GM21515 (cell line): ENCODE measurements at regions not wholly inside any gene's neighbourhood (a gene's known extent, or its start where the extent isn't known, plus 50 kb on each side); places are given as distances from the start of the nearest gene placed in this dataset.

Experiments
- ATAC-seq: cut with Tn5 transposase; IDR thresholded peaks from one replicate; pipeline ENCODE4 v1.9.1; 2021; ENCODE audit not compliant: unreplicated experiment

- ATAC-seq, result no peak
These were observed 796.3 kb upstream of the SLC10A2 start for GRCh38 chr13:103862525-103862924.

- no peak for ATAC-seq
These were observed 793.7 kb upstream of the SLC10A2 start for GRCh38 chr13:103859952-103860351.

GRCh38 chr13:103852036-103852435 is 785.8 kb upstream of the SLC10A2 start:
- ATAC-seq, result no peak

GRCh38 chr13:103844471-103844870 is 778.3 kb upstream of the SLC10A2 start:
- ATAC-seq, result no peak

- ATAC-seq, result no peak
These were observed 773.2 kb upstream of the SLC10A2 start for GRCh38 chr13:103839460-103839859.

GRCh38 chr13:103835052-103835451 is 768.8 kb upstream of the SLC10A2 start:
- ATAC-seq, result no peak

DNA sequence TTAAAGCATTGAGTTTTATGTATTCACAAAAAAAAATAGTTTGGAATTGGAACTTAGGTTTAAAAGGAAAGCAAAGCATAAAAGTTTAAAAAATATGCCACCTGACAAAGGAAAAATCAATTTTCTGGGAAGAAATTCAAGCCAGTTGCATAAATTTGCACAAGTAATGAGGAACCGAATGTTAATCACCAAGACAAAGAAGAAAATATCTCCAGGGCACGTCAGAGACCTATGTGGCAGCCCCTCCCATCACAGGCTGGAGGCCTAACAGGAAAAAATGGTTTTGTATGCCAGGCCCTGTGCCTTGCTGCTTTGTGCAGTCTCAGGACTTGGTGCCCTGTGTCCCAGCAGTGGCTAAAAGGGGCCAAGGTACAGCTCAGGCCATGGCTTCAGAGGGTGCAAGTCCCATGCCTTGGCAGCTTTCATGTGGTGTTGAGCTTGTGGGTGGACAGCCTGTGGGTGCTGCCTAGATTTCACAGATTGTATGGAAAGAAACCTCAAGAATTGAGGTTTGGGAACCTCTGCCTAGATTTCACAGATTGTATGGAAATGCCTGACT is 767.2 kb upstream of the SLC10A2 start:
- no peak for ATAC-seq

DNA sequence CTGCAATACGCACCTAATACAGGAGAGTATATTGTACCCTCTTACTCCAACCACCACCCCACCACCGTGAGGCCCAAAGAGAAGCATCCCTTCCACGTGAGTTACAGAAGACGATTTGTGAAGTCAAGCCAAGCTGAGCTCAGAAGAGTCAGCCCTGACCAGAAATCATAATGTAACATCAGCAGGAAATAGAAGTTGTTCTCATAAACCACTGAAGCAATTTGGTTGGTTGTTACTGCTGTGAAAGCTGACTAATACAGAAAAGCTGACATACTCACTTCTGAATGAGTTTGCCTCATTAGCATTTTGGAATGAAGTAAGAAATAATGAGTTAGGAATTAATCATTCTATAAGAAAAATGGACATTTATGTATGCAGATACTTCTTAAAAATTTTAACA is 749.4 kb upstream of the SLC10A2 start:
- no peak for ATAC-seq

- ATAC-seq, result no peak
These were observed 746.8 kb upstream of the SLC10A2 start for GRCh38 chr13:103812971-103813370.

- no peak for ATAC-seq
These were observed 746.3 kb upstream of the SLC10A2 start for GRCh38 chr13:103812558-103812957.

- ATAC-seq, result no peak
These were observed 743.8 kb upstream of the SLC10A2 start for GRCh38 chr13:103810026-103810425.

DNA sequence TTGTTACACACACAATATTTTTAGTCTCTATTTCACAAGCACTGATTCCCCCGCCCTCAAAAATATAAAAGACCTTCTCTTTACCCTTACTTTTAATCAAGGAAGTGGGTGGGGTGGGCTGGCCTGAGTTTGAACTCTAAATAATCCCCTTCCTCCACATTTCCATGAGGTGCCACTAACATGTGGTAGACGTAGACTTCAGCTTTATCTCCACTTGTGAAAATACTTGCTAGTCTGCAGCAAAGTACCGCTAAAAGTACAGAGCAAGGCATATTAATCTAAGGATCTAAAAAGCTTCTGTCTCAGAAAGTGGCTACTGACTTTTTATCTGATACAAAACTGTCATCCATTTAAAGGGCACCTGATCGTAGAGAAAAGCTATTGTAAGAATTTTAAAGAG is 739.6 kb upstream of the SLC10A2 start:
- ATAC-seq, result no peak

DNA sequence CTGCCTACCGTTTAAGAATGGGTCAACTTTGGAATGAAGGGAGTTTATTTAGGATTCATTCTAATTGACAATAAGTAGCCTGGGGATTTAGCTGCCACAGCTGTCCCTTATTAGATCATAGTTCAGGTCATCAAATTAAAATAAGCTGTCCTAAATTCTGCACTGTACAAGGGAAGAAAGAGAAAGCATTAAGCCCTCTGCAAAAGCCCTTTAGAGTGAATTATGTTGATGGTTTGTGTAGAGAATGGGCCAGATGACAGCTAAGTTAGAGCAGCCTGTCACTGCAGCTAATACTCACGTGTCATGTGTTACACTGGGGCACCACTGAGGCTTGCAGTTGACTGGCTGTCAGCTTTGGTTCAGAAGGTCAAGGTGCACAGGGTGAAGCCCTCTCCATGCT is 737.1 kb upstream of the SLC10A2 start:
- ATAC-seq, result no peak

DNA sequence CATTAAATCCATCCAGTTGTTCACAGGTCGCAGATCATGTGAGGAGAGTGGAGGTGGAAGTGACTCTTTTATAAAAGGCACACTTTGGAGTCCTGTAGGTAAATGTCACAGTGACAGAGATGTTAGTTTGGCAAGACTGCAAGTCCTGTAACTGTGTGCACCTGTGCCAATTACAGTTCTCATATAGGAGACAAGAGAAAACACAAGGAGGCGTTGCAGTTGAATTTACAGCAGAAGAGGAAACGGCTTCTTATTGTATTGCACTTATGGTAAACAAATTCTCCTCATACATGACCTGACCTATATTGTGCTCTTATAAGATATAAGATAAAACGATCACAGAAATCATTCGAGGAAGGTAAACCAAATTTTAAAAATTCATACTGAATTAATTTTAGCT is 732.8 kb upstream of the SLC10A2 start:
- ATAC-seq, result no peak

DNA sequence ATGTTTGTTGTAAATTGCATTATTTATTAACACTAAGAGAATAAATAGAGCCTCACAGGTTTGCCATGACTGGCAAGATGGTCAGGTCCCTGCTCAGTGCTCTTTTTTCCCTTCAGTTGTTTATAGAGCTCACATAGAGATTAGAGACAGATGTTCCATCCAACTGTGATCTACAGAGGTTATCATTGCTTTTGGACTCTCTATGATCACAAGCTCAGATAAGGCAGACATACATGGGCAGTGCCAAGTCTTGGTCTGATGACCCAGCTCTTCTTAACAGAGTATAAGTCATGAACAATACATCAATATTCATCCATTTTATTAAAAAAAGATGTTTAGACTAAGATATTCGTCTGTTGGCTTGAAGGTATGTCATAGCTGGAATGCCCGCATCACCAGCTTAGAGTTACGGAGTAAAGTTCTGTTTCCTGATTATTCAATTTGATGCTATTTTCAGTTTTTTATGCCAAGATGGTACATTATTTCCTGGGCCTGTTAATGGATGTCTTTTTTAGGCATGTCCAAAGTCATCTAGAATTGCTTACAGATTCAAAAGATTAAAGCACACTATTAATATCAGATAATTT is 729.8 kb upstream of the SLC10A2 start:
- no peak for ATAC-seq

DNA sequence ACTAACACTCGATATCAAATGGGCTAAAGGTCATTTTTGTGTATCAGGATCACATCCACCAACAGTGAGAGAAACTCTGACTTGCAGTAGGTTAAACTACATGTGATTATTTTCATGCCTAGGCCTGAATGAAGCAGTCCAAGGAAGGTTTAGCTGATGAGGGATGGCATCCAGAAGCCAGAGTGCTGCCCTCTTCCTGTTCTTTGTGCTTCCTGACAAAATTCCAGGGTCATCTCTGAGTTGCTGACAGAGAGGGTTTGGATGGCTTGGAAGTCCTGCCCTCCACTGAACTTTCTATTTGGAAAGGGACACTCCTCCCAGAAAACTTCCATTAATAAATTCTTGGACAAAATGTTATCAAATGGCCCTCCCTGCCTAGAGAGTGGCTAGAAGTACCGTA is 728.3 kb upstream of the SLC10A2 start:
- no peak for ATAC-seq

GRCh38 chr13:103788061-103788652 is 721.9 kb upstream of the SLC10A2 start:
- no peak for ATAC-seq

GRCh38 chr13:103772576-103772975 is 706.4 kb upstream of the SLC10A2 start:
- no peak for ATAC-seq

DNA sequence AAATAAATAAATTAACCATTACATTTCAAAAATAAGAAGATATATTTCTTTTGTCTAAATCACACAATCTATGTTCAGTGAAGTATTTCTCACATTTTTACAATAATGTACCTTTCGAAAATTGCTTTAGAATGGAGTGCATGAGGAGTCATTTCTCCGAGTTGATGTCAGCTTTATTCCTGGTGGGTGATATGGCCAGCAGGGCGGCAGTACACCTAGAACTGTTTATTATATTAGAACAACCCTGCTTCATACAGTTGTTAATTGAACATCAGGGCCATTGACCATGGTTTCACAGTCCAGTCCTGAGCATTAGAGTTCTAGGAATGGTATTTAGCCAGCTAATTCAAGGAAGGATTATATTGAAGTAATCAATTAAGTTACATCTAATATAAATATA is 696.3 kb upstream of the SLC10A2 start:
- no peak for ATAC-seq

DNA sequence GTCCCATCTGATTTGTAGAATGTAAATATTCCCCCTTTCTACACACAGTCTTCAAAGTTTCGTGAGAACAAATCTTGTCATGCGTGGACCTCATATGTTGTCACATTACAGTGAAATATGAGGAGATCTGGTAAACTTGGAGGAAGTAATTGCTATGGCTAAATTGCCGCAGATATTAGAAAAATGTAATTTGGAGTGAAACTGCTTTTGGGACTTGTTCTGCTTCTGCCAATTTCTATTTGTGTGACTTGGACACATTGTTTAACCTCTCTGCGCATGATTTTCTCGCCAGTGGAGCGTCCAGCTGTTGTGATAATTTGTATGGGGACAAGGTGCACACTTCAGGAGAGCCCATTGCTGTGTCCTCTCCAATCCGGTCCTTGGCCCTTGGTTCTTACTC is 693.1 kb upstream of the SLC10A2 start:
- ATAC-seq, result no peak

DNA sequence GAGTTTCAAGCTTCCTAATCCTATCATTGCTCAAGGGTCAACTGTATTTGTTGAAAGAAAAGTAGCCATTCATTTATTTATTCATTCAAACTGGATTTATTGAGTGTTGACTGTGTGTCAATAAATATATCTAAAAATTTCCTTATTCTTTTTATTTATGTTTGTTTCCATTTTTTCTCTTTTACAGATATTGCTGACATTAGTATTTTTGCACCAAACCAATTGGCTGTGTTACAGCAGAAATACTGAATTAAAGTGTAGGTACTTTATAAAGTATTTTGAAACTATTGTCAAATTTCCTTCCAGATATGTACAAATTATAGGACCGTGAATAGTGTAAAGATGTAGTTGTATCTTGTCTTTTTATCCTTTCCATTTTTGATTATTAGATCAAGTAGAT is 692.0 kb upstream of the SLC10A2 start:
- no peak for ATAC-seq

DNA sequence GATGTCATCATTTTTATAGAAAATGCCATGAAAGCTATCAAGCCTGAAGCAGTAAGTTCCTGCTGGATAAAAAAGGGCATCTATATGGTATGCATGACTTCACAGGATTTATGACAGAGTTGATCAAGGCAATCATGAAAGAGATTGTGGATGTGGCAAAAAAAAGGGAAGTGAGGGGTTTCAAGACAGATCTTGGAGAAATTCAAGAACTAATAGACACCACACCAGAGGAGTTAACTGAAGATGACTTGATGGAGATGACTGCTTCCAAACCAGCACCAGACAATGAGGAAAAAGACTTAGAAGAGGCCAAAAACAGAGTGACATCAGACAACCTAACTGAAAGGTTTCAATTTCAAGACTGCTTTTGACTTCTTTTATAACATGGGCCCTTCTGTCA is 691.1 kb upstream of the SLC10A2 start:
- ATAC-seq, result no peak

DNA sequence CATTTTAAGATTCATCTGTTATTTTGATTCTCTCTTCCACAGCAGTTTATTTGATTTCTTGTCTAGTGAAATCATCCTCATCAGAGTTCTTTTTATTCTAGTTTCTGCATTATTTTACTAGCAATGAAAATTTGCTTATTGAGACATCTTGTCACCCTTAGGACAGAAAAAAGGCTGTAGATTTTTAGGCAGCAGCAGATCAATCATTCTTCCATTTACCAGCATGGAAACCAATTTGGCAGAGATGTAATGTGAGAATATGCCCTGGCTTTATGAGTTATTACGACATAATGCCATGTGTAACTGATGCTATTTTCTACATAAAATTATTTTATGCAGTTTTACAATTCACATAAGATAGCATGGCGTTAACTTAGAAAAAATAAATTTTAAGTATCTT is 688.6 kb upstream of the SLC10A2 start:
- no peak for ATAC-seq
